HFFc6 (cell line): ENCODE measurements at regions not wholly inside any gene's neighbourhood (a gene's known extent, or its start where the extent isn't known, plus 50 kb on each side); places are given as distances from the start of the nearest gene placed in this dataset.
"Not testable (repeated sequence)": the region's sequence is repeated elsewhere in the genome, so short reads cannot be mapped to it uniquely, and the experiment has no call there.

Experiments
- DNase-seq: peaks from one replicate; pipeline ENCODE4 v3.0.0-alpha.2; 2018
- H3K27ac Mint-ChIP-seq: 2 replicates; pipeline ENCODE4 v1.8.0; 2020; ENCODE audit warnings: mild to moderate bottlenecking, mixed read lengths
- H3K27me3 Mint-ChIP-seq: 2 replicates; pipeline ENCODE4 v1.8.0; 2021; ENCODE audit warnings: mild to moderate bottlenecking, moderate library complexity, mixed read lengths; ENCODE audit not compliant: insufficient read depth
- H3K36me3 Mint-ChIP-seq: 2 replicates; pipeline ENCODE4 v1.8.0; 2021; ENCODE audit warnings: low read depth, mixed read lengths
- H3K4me1 Mint-ChIP-seq: 2 replicates; pipeline ENCODE4 v1.8.0; 2020; ENCODE audit warnings: low read depth, mixed read lengths
- H3K4me3 Mint-ChIP-seq: 2 replicates; pipeline ENCODE4 v1.8.0; 2020; ENCODE audit warnings: mild to moderate bottlenecking, moderate library complexity, mixed read lengths
- H3K9me3 Mint-ChIP-seq: 2 replicates; pipeline ENCODE4 v1.8.0; 2020; ENCODE audit warnings: mild to moderate bottlenecking, mixed read lengths
- TF ChIP-seq, protein P1 (sequence below): fragments of 200-600 bp; sonication (generic); IDR thresholded peaks from 2 replicates; pipeline ENCODE4 v1.5.0; 2021; ENCODE audit warnings: antibody characterized with exemption, mild to moderate bottlenecking

DNA sequence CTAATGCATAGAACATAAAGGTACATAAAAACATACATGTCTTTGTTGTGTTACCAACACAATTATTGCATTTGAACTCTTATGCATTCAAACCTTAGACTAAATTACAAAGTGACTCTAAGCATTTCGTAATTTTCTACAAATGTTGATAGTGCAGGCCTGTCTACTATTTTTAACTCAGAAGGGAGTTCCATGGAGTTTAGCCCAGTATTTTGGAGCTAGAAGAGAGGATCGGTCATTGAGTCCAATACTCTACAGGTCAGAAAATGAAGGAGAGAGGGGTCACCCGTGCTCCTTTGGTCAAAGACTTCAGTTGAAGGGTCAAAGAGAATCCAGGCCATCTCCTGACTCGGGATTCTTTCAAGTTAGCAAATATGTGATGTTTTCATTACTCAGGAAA, 55.3 kb upstream of the SRRM3 start:
- no peak overlapping the region for H3K4me3 Mint-ChIP-seq
- TF ChIP-seq, protein P1, sequence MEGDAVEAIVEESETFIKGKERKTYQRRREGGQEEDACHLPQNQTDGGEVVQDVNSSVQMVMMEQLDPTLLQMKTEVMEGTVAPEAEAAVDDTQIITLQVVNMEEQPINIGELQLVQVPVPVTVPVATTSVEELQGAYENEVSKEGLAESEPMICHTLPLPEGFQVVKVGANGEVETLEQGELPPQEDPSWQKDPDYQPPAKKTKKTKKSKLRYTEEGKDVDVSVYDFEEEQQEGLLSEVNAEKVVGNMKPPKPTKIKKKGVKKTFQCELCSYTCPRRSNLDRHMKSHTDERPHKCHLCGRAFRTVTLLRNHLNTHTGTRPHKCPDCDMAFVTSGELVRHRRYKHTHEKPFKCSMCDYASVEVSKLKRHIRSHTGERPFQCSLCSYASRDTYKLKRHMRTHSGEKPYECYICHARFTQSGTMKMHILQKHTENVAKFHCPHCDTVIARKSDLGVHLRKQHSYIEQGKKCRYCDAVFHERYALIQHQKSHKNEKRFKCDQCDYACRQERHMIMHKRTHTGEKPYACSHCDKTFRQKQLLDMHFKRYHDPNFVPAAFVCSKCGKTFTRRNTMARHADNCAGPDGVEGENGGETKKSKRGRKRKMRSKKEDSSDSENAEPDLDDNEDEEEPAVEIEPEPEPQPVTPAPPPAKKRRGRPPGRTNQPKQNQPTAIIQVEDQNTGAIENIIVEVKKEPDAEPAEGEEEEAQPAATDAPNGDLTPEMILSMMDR, result no peak

DNA sequence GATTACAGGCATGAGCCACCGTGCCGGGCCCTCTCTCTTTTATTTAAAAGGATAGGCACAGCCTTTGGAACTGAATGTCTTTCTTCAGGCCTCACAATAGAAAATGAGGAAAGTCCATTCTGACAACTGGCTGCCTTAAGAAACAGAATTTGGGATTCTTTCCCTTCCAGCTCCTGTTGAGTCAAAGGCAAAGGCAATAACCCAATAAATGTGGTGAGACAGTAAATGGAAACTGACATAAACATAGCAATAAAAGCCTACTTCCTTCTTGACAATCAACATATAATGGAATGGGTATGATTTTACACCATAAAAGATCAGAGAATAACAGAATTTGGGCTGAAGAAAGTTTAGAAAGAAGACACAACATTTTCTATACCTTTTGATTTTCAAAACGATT, 52.7 kb upstream of the SRRM3 start:
- H3K36me3 Mint-ChIP-seq, DNase-seq, H3K4me3 Mint-ChIP-seq, H3K27ac Mint-ChIP-seq, H3K4me1 Mint-ChIP-seq, H3K9me3 Mint-ChIP-seq: not testable (repeated sequence)
- peaks cover 37% of the 10 kb centered on the region for H3K27me3 Mint-ChIP-seq

More for the DNA sequence above, 55.3 kb upstream of the SRRM3 start:
- peaks cover 48% of the 10 kb centered on the region for H3K27me3 Mint-ChIP-seq
- H3K27ac Mint-ChIP-seq, result no peak overlapping the region
- H3K4me1 Mint-ChIP-seq, result no peaks in the 10 kb centered on the region
- DNase-seq, result no peak
- H3K9me3 Mint-ChIP-seq, result no peaks in the 10 kb centered on the region
- H3K36me3 Mint-ChIP-seq, result no peaks in the 10 kb centered on the region

DNA sequence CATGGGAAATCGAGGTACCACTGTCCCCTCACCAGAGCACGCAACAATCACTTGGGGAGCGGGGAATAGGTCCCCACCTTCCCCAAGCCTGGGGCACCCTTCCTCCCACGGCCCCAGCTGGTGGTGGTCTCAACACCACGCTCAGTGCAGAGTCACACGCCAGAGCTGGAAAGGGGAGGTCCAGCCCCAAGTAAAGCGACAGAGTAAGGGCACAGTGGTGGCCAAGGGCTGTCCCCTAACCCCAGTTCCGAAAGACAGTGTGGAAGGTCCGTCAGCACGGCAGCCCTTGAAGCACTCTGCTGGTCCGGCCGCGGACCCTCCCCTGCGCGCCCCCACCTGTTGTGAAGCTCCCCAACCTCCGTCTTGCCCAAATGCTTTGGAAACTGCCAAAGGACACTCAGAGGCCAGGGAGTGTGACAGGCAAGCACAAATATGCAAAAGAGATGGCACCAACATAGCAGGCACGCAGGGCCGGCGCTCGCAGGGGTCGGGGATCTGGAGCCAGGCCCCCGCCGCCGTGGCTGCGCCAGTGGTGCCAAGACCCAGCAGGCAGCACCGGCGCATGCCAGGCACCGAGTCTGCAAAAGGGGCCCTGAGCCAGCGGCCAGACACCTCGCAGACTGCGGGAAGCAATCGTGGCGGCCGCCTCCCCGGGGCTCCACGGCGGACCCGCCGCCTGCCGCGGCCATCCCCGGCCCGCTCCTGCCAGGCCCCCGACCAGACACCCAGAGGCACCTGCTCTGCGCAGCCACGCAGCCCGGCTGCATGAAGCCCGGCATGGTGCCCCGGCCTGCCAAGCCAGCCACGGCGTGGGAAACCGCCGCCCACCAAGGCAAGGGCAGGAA, 51.6 kb upstream of the SRRM3 start:
- H3K4me1 Mint-ChIP-seq, result no peaks in the 10 kb centered on the region
- H3K27me3 Mint-ChIP-seq, result peaks cover 41% of the 10 kb centered on the region
- no peaks in the 10 kb centered on the region for H3K36me3 Mint-ChIP-seq
- H3K9me3 Mint-ChIP-seq, result no peaks in the 10 kb centered on the region
- H3K4me3 Mint-ChIP-seq, result no peak overlapping the region
- no peak for DNase-seq
- TF ChIP-seq, protein P1, result no peak
- no peak overlapping the region for H3K27ac Mint-ChIP-seq
